Cardiac muscle cell (in vitro differentiated cells and primary cell): ENCODE measurements at regions not wholly inside any gene's neighbourhood (a gene's known extent, or its start where the extent isn't known, plus 50 kb on each side); places are given as distances from the start of the nearest gene placed in this dataset.

Source experiments
- DNase-seq, 2 donors: peaks; one replicate each; pipeline versions ENCODE4 v3.0.0 to v3.0.0-alpha.2; 2010 to 2017; ENCODE audit warnings: low read depth in 1 of 2, low spot score in 1 of 2
- H3K27ac ChIP-seq: fragments of 200-600 bp; sonication (generic); 2 replicates; pipeline ENCODE4 v1.5.1; 2016
- H3K27me3 ChIP-seq: fragments of 200-600 bp; sonication (generic); 2 replicates; pipeline ENCODE4 v1.6.0; 2016; ENCODE audit warnings: control low read depth
- H3K36me3 ChIP-seq: fragments of 200-600 bp; sonication (generic); 2 replicates; pipeline ENCODE4 v1.5.1; 2016; ENCODE audit warnings: control low read depth
- H3K4me1 ChIP-seq: fragments of 200-600 bp; sonication (generic); 2 replicates; pipeline ENCODE4 v1.8.1; 2017; ENCODE audit warnings: low read depth, mild to moderate bottlenecking, mixed run types
- H3K4me3 ChIP-seq: fragments of 200-600 bp; sonication (generic); 2 replicates; pipeline ENCODE4 v1.5.1; 2016; ENCODE audit warnings: mild to moderate bottlenecking
- H3K9me3 ChIP-seq: fragments of 200-600 bp; sonication (generic); 2 replicates; pipeline ENCODE4 v1.5.1; 2017; ENCODE audit warnings: low read depth, mild to moderate bottlenecking, control low read depth
- TF ChIP-seq, protein P1 (sequence below): IDR thresholded peaks from 2 replicates; pipeline ENCODE4 v1.5.1; 2012; ENCODE audit warnings: low read depth, mild to moderate bottlenecking, low read length

DNA sequence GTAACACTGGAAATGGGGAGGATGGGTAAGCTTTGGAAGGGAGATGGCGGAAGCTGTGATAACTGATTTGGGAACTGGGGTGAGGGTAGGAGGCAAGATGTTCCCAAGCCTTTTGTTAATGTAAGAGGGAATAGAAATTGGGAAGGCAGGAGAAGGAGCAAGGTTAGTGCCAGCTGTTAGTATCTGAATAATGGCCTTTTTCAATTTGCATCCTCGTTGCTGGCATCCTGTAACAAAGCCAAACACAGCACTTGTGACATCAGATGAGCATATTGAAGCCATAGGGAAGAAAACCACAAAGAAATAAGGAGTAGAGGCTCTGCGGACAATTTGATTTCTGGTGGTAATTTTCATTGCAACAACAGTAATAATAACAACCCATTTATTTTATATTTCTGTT lies 70.9 kb upstream of the CLMP start:
- TF ChIP-seq, protein P1, sequence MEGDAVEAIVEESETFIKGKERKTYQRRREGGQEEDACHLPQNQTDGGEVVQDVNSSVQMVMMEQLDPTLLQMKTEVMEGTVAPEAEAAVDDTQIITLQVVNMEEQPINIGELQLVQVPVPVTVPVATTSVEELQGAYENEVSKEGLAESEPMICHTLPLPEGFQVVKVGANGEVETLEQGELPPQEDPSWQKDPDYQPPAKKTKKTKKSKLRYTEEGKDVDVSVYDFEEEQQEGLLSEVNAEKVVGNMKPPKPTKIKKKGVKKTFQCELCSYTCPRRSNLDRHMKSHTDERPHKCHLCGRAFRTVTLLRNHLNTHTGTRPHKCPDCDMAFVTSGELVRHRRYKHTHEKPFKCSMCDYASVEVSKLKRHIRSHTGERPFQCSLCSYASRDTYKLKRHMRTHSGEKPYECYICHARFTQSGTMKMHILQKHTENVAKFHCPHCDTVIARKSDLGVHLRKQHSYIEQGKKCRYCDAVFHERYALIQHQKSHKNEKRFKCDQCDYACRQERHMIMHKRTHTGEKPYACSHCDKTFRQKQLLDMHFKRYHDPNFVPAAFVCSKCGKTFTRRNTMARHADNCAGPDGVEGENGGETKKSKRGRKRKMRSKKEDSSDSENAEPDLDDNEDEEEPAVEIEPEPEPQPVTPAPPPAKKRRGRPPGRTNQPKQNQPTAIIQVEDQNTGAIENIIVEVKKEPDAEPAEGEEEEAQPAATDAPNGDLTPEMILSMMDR: no peak
- Histone ChIP-seq H3K36me3 (no peaks in the 10 kb centered on the region), H3K4me3 (no peak overlapping the region)

DNA sequence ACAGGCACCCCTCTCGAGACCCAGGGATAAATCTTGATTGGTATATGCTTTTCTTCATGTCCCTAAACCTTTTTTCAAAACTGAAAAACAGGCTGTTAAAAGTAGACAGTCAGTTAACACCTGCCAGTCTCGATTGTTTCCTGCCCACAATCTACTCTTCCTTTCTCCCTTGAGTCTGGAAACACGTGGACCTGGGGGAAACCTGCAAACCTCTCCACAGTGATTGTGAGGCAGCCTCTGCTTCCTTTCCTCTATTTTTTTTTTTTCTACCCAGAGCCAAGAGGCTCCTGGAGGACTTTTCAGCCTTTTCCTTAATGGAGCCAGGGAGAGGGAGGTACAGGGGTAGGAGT lies 69.4 kb upstream of the CLMP start:
- no peaks in the 10 kb centered on the region for H3K36me3 ChIP-seq
- H3K27me3 ChIP-seq: no peaks in the 10 kb centered on the region
- no peak for DNase-seq
- no peak overlapping the region for H3K4me3 ChIP-seq
- H3K4me1 ChIP-seq: no peaks in the 10 kb centered on the region
- H3K9me3 ChIP-seq: no peaks in the 10 kb centered on the region
- no peak overlapping the region for H3K27ac ChIP-seq
- TF ChIP-seq, protein P1: no peak

More for the DNA sequence above, 70.9 kb upstream of the CLMP start:
- H3K27me3 ChIP-seq: no peaks in the 10 kb centered on the region
- DNase-seq: no peak
- H3K27ac ChIP-seq: no peak overlapping the region
- H3K4me1 ChIP-seq: no peaks in the 10 kb centered on the region
- H3K9me3 ChIP-seq: no peaks in the 10 kb centered on the region

DNA sequence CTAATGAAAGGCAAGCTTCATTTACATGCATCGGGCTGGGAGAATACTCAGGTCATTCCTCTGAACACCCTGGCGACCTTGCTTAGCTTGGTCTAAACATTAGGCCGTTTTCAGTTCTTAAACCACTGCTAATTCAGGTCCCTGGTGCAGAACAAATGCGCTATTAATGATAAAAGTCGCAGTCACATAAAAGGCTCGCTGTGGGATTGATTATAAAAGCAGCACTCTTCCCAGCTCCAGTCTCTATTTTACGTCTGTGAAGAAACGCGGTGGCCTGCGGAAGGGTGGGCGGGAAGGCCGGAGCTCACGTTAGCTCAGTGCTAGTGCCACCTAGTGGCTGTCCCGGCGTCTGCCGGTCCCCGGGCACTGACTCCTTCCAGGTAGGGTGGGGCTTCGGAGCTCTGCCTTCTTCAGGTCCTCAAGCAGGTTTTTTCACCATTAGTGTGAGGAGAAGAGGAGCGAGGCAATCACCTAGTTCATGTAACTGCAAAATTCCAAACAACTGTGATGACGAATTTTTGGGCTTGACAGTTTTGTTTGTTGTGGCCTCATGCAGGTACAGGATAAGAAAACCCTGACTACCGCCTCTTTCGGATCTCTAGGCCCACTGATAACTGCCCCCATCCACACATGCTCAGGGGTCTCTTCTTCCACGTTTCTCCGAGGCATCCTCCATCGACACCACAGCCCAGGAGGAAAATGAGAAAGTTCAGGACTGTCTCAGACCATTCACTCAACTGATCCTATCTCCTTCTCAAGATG lies 66.5 kb upstream of the CLMP start:
- DNase-seq: peak; percentile 81 to 89
- TF ChIP-seq, protein P1: peak; percentile 94
- H3K36me3 ChIP-seq: no peaks in the 10 kb centered on the region
- no peaks in the 10 kb centered on the region for H3K4me1 ChIP-seq
- H3K9me3 ChIP-seq: no peaks in the 10 kb centered on the region
- H3K27me3 ChIP-seq: no peaks in the 10 kb centered on the region
- no peak overlapping the region for H3K27ac ChIP-seq
- H3K4me3 ChIP-seq: no peak overlapping the region

DNA sequence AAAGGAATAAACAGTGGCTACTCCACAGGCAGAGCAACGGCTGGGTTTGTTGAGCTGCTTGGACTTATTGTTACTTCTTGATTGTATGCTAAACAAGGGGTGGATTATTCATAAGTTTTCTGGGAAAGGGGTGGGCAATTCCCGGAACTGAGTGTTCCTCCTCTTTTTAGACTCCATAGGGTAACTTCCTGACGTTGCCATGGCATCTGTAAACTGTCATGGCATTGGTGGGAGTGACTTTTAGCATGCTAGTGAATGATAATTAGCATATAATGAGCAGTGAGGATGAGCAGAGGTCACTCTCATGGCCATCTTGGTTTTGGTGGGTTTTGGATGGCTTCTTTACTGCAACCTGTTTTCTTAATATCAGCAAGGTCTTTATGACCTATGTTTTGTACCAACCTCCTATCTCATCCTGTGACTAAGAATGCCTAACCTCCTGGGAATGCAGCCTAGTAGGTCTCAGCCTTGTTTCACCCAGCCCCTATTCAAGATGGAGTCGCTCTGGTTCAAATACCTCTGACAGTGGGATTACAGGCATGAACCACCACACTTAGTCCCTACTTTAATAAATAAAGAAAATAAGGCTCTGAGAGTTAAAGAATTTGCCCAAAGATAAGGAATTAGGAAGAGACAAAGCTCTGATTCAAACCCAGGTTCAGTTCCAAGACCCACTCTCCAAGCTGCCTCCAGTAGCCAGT lies 65.6 kb upstream of the CLMP start:
- Histone ChIP-seq H3K4me3 (no peak overlapping the region), H3K27ac (no peak overlapping the region), H3K27me3 (no peaks in the 10 kb centered on the region), H3K9me3 (no peaks in the 10 kb centered on the region), H3K36me3 (no peaks in the 10 kb centered on the region), H3K4me1 (no peaks in the 10 kb centered on the region)
- DNase-seq: peak in 1 of 2 donors; percentile 37
- TF ChIP-seq, protein P1: no peak

GRCh38 chr11:123258877-123259276 lies 63.8 kb upstream of the CLMP start:
- Histone ChIP-seq H3K27me3 (no peaks in the 10 kb centered on the region), H3K9me3 (no peaks in the 10 kb centered on the region), H3K27ac (no peak overlapping the region), H3K4me3 (no peak overlapping the region), H3K4me1 (no peaks in the 10 kb centered on the region), H3K36me3 (no peaks in the 10 kb centered on the region)
- DNase-seq: no peak
- TF ChIP-seq, protein P1: no peak
